Stimulated activated CD4-positive, alpha-beta T cell treated with anti-CD3 and anti-CD28 coated beads, TNF-alpha, amount 100 ng/mL, for 48 hours (primary cell): ENCODE measurements at regions not wholly inside any gene's neighbourhood (a gene's known extent, or its start where the extent isn't known, plus 50 kb on each side); places are given as distances from the start of the nearest gene placed in this dataset.
"Not testable (repeated sequence)": the region's sequence is repeated elsewhere in the genome, so short reads cannot be mapped to it uniquely, and the experiment has no call there.

Source experiments
- DNase-seq, 3 donors: peaks; one replicate each; pipeline ENCODE4 v3.0.0-alpha.2; 2020; ENCODE audit warnings: low read depth in 3 of 3

DNA sequence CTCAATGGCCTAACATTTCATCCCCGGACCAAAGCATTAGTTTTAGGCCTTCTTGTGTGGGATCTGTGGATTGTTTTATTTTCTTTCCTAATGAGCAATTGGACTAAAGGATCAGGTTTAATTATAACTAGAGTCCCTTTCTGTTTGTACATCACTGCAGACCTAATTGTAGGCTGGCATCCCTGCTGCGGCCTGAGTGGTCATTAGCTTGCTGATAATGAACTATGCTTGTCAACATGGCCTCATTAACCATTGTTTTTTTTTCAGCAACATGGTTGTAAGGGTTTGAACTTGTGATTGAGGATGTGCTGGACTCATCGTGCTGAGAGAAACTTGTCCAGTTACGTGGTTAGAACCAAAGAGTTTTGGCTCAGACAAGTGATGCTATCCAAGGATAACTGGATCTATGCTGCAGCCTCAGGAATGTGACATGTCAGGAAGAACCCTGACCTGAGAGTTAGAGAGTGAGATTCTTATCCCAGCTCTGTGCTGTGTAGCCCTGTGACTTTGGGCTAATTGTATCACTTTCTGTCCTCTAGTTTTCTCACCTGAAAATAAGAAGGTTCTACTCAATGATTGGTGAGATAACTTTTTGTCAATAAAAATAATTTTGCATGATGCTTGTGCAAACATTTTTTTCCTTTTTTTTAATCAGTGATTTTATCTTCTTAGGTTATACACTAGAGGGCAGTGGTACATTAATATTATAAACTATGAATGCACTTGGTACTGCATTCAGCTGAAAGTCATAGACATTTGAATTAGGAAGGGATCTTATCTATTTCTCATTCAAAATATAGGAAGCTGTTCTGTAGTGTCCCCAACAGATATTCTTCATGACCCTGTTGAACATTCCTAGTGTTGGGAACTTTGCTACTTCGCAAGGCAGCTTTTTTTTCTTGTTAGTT, 140.9 kb downstream of the RNF144B start:
- no peak for DNase-seq

DNA sequence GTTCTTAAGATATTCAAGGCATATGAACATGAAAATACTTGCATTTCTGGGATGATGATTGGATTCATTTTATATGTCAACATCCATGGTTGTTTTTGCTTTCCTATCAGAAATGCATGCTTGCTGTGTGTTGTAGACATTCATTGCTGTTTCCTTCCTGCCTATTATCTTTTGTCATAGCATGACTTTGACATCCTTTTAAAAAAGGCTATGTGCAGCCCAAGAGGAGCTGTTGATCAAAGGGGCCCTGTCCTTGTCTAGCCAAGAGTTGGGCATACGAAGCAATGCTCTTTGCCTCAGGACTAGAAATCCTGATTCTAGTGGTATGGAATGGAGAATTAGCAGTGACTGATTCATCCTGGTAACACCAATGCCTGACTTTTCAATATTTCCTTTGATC, 143.1 kb downstream of the RNF144B start:
- no peak for DNase-seq

- DNase-seq, result no peak
Measured at GRCh38 chr6:18532139-18532538, 145.0 kb downstream of the RNF144B start.

- DNase-seq, result no peak
Measured at GRCh38 chr6:18533793-18534192, 146.6 kb downstream of the RNF144B start.

DNA sequence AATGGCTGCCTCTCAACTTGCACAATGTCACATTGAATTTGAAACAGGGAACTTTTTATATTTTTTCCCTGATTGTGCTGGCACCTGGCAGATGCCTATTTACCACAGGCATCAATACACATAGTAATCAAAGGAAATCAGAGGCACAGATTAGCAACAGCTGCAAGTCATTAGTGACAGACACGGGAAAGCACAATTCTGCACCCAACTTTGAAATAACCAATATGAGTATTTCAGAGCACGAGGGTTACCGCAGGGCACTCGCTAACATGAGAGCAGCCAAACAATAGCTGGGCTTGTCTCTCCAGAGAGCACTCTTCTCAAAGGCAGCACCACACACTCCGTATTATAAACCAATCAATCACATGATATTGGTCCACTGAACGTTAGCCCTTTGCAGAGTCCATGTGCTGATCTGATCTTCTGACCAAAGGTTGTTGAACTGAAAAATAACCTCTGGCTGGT, 149.5 kb downstream of the RNF144B start:
- no peak for DNase-seq

GRCh38 chr6:18538315-18538714, 151.2 kb downstream of the RNF144B start:
- DNase-seq, result no peak

DNA sequence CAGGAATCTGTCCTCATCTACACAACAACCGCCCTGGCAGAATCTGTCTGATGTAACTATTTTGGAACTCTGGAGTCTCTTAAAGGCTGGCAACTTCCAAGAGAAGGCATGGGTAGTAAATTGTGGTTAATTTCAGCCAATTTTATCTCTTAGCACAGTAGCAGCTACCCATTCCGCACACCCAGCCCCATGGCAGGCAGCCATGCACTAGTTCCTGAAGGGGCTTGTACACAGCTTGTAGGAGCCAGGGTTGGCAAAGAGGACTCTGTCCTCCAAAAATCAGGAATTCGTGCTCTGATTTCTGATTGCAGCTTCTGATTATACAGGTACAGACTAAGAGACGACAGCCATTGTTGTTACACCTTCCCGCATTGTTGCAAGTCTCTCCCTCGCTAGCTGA, 155.9 kb downstream of the RNF144B start:
- no peak for DNase-seq

DNA sequence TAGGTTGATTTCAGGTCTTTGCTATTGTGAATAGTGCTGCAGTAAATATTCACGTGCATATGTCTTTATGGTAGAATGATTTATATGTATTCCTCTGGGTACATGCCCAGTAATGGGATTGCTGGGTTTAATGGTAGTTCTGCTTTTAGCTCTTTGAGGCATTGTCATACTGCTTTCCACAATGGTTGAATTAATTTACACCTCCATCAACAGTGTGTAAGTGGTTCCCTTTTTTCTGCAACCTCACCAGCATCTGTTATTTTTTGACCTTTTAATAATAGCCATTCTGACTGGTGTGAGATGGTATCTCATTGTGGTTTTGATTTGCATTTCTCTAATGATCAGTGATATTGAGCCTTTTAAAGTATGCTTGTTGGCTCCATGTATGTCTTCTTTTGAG, 158.0 kb downstream of the RNF144B start:
- DNase-seq, result not testable (repeated sequence)

- DNase-seq, result no peak
Measured at GRCh38 chr6:18545726-18546125, 158.6 kb downstream of the RNF144B start.

GRCh38 chr6:18550119-18550518, 163.0 kb downstream of the RNF144B start:
- no peak for DNase-seq

GRCh38 chr6:18551228-18551627, 164.1 kb downstream of the RNF144B start:
- DNase-seq, result no peak

DNA sequence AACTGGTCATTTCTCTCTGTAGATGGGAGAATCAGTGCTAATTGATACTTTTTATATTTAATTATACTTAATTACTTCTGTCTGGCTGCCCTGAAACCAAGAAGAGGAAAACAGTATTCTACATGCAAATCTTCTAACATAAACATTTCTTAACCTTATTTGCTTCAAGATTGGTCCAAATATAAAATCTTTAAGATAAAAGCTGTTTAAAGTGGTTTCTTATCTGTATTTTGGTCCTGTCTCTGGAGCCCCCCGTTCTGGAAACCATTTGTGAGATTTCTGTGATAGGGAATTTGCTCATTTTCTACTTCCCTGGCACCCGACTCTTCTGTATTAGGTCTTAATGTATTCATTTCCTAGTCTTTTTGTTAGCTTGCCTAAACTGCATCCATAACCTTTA, 168.6 kb downstream of the RNF144B start:
- no peak for DNase-seq

DNA sequence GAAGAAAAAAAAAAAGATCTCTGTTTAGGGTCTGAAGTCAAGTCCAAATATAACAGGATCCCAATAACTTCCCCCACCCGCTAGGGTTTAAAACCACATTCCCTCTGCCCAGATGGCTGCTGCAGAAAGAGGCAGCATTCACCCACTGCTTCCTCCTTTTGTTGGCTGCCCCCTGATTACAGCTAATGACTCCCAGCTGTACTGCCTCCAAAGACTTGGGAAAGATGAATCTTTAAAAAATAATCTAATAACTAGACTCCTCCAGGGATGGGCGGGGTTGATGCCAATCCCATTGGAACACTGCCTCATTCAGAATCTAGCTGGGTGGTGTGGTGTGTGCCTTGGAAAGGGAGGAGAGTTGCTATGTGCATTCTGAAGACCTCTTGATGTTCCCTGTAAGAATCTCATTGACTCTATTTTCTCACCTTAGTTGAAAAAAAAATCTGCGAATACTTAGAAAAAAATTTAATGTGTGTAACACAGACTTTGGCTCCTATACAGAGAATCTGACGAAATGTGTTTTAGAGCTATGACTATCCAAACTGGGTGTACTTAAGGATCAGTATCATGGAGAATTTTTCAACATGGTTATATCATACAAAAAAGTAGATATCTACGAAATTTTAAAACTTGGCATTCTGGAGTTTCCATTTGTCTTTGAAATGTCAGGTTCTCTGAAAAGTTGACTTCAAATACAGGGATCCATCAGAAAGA, 174.0 kb downstream of the RNF144B start:
- DNase-seq, result no peak

GRCh38 chr6:18562726-18563125, 175.6 kb downstream of the RNF144B start:
- DNase-seq, result no peak

DNA sequence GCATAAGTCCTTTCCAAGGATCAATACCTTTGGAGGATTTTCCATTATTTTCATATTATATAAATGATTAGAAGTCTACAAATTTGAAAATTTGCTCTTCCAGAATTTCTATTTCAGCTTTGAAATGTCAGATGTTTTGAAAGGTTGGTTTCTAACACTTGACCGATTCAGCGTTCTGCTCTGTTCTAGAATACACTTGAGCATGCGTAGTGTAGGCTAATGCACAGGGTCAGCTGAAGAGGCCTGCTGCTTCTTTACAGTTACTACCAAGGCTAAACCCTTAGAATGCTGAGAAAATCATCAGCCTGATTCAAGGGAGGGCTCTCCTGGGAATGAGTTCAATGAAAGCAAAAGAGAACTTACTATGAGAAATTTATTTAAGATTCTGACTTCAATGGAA, 177.6 kb downstream of the RNF144B start:
- DNase-seq, result no peak

GRCh38 chr6:18565231-18565630, 178.1 kb downstream of the RNF144B start:
- DNase-seq, result no peak

GRCh38 chr6:18567380-18567779, 180.2 kb downstream of the RNF144B start:
- no peak for DNase-seq

DNA sequence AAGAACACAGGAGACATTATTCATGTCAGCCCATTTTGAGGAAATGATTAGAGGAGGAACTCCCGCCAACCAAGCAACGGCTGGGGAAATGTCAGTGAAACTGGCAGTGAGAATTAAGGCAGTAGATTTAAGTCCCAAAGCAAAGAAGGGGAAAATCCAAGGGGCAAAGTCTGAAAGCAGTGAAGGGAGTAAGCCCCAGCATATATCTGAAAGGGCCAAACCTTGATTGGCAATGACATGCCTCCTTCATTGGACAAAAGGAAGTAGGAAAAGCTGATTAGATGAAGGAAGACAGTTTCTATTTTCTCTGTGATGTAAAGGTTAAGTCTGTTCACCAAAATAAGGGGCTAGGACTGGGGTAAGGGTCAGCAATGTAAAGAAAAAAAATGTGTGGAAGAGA, 190.3 kb downstream of the RNF144B start:
- no peak for DNase-seq

- DNase-seq, result no peak
Measured at GRCh38 chr6:18579166-18579565, 192.0 kb downstream of the RNF144B start.

DNA sequence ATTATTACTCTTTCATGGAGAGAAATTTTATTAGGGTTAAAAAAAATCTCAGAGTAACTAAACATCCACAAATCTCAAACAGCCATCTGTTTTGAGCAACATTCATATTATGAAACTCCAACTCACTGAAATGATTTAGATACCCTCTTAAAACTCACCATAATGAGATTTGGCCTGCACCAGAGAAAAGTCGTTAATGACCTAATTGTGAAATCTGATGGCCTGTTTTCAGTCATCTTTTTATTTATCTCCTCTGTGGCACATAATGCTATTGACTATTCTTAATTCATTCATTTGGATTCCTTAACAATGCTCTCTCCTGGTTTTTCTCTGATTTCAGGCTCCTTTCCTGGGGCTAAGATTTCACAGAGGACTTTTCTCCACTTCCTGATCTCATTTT, 192.7 kb downstream of the RNF144B start:
- no peak for DNase-seq

DNA sequence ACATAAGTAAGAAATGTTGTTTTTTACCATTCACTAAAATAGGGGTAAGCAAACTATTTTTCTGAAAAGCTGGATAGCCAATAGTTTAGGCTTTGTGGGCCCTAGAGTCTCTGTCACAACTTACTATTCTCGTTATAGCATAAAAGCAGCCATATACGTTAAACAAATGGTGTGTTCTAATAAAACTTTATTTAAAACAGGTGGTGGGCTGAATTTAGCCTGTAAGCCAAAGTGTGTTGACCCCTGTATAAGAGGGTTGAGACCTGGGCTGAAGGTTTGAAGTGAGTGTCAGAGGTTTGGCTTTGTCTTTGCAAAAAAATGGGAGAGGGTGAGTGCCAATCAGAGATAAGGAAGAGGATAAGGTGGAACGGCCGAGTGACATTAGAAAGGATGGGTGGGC, 197.2 kb downstream of the RNF144B start:
- DNase-seq, result no peak

DNA sequence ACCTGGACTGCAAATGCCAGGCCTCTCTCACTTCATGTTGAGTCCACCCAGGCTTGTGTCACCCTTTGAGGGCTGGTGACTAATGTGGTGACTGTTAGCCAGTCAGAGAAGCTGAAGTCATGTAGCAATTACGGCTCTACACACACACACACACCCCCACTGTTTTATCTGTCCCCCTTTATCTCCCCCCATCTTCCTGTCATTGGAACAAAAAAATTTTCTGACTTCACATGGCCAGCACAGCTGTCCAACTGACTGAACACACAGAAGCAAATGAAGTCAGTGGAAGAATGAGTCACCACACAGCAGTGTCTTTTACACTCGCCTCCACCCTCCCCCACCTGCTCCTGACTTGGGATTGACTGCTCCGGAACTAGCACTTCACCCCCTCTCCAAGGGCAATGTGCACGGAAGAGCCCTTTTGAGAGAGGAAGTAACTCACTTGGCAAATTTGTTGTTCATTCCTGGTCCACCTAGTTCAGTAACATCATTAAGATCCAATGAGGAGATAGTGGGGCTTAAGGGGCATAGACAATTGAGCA, 198.0 kb downstream of the RNF144B start:
- no peak for DNase-seq

- no peak for DNase-seq
Measured at GRCh38 chr6:18586133-18586532, 199.0 kb downstream of the RNF144B start.
